Dendritic cell treated with granulocyte-macrophage colony-stimulating factor and Interleukin-4, amounts not matched to agents 40 ng/mL and 50 ng/mL, for 4 days (primary cell): ENCODE measurements at regions not wholly inside any gene's neighbourhood (a gene's known extent, or its start where the extent isn't known, plus 50 kb on each side); places are given as distances from the start of the nearest gene placed in this dataset.

Experiments
- H3K27ac Mint-ChIP-seq: one replicate; pipeline ENCODE4 v1.8.0; 2022; ENCODE audit warnings: mild to moderate bottlenecking, mixed read lengths
- H3K27me3 Mint-ChIP-seq: one replicate; pipeline ENCODE4 v1.8.0; 2022; ENCODE audit warnings: mild to moderate bottlenecking, mixed read lengths
- H3K36me3 Mint-ChIP-seq: one replicate; pipeline ENCODE4 v1.8.0; 2022; ENCODE audit warnings: low read depth, mixed read lengths
- H3K4me1 Mint-ChIP-seq: one replicate; pipeline ENCODE4 v1.8.0; 2022; ENCODE audit warnings: low read depth, mixed read lengths
- H3K4me3 Mint-ChIP-seq: one replicate; pipeline ENCODE4 v1.8.0; 2022; ENCODE audit warnings: mild to moderate bottlenecking, moderate library complexity, mixed read lengths
- H3K9me3 Mint-ChIP-seq: one replicate; pipeline ENCODE4 v1.8.0; 2022; ENCODE audit warnings: mixed read lengths
- intact Hi-C: fragments of 100-400 bp; cut with micrococcal nuclease; formaldehyde crosslinking; loops from one replicate; pipeline ENCODE4 v1.15.0; 2022

DNA sequence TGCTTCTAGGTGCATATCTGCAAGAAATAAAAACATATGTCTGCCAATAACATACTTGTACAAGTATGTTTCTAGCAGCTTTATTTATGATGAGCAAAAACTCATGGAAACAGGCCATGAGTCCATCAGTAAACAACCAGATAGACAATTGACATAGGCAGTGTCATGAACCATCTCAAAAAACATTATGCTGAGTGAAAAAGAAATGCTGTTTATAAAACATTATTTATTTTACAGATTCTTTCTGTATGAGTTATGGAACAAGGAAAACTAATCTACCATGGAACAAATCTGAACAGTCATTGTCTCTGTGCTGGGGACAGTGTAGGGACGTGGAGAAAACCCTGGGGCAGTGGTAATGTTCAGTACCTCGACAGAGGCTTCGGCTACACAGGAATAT is 283.9 kb downstream of the UQCRFS1 start:
- Mint-ChIP-seq H3K36me3 (no peaks in the 10 kb centered on the region), H3K4me3 (no peak overlapping the region), H3K4me1 (no peaks in the 10 kb centered on the region), H3K27me3 (peaks cover 1% of the 10 kb centered on the region), H3K9me3 (peaks cover 15% of the 10 kb centered on the region), H3K27ac (no peak overlapping the region)
- intact Hi-C loops: no loop called here

DNA sequence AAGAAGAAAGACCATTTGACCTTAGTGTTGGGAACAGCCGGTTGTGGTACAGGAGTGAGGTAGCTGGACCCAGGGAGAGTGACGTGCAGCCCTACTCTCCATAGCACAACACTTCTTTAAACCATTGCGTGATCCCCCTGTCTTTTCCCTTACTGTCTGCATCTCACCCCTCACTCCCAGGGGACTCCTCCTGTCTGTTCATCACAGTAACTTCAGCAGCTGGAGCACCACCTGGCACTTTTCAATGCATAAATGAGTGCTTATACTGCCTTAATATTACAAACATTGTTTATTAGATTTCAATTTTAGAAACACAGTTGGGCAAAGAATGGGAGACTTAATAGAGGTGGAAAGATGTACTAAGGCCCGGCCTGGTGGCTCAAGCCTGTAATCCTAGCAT is 285.5 kb downstream of the UQCRFS1 start:
- Mint-ChIP-seq H3K4me1 (no peaks in the 10 kb centered on the region), H3K27ac (no peak overlapping the region), H3K9me3 (peaks cover 9% of the 10 kb centered on the region), H3K27me3 (peaks cover 1% of the 10 kb centered on the region), H3K36me3 (no peaks in the 10 kb centered on the region), H3K4me3 (no peak overlapping the region)
- intact Hi-C loops: no loop called here

DNA sequence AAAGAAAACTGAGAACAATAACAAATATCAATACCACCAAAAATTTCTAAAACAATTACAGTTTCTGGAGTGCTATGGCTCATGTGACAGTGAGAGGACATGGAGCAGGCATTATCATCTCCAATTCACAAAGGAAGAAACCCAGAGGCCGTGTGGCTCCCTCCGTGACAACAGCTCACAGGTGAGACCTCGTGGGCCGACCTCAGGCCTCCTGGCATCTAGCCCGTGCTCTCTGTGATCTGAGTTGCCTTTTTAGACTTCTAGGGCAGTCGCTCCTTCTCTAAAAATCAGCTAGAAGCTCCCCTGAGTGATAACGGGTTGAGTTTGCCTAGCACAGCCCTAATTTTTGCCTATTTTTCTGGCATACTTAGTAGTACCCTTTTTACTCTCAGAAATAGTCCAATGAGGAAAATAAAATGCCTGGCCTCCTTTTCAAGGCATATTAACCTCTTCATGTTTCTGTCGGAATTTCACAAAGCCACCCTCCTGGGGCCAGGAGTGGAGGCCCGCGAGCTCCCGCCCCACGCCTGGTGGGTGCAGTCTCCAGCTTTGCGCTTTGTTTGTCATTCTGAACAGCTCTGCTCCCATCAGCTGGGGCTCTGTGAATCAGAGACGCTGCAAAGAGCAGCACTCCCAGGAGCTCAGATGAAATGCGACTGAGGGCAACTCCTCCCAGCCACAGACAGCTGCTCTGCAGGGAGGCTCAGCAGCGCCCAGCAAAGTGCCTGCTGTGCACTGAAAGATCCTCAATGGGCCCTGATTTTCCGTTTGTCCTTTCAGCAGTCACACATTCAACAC is 292.5 kb downstream of the UQCRFS1 start:
- intact Hi-C loops: no loop called here
- Mint-ChIP-seq H3K27me3 (no peaks in the 10 kb centered on the region), H3K27ac (no peak overlapping the region), H3K9me3 (no peaks in the 10 kb centered on the region), H3K4me3 (no peak overlapping the region), H3K36me3 (no peaks in the 10 kb centered on the region), H3K4me1 (no peaks in the 10 kb centered on the region)

DNA sequence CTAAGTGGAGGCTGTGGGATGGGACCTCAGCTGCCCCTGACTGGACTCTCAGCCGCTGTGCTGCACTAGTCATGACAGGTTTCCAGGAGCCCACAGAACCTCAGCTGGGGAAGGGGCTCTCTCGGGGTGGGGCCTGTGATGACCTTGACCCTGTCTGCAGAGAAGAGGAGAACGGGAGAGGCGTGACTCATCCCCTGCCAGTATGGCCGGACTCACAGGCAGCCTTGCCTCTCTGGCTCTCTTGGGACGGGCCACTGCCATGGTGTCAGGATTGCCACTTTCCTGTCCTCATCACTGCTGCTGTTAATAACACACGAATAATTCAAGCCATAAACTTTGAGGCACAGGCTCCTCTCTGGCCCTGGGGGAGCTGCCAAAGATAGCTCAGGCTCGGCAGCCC is 295.3 kb downstream of the UQCRFS1 start:
- intact Hi-C loops: no loop called here
- H3K27me3 Mint-ChIP-seq: no peaks in the 10 kb centered on the region

DNA sequence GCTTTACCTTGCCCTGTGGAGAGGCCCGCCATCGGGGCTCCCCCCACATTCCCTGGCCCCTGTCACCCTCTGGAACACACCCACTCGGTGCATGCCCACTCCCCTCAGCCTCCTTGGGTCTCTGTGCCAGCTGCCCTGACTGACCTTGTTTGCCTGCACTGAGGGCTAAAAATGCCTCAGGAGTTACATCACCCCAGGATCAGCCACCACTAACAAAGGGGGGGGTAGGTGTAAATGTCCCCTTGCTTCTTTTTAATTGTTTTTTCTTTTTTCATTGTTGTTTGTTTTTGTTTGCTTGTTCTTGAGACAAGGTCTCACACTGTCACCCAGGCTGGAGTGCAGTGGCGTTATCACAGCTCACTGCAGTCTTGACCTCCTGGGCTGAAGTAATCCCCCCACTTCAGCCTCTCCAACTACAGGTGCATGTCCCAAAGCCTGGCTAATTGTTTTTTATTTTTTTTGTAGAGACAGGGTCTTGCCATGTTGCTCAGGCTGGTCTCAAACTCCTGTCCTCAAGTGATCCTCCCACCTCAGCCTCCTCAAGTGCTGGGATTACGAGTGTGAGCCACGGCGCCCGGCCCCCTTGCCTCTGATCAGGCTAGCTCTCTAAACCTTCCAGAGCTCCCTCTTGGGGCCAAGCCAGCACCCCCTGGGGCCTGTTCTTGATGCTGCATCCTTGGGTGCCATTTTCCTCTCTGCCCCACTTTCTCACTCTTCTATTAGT is 297.1 kb downstream of the UQCRFS1 start:
- intact Hi-C loops: no loop called here
- H3K4me1 Mint-ChIP-seq: no peaks in the 10 kb centered on the region
- no peaks in the 10 kb centered on the region for H3K36me3 Mint-ChIP-seq
- H3K27me3 Mint-ChIP-seq: no peaks in the 10 kb centered on the region
- no peaks in the 10 kb centered on the region for H3K9me3 Mint-ChIP-seq
- no peak overlapping the region for H3K4me3 Mint-ChIP-seq
- no peak overlapping the region for H3K27ac Mint-ChIP-seq

More for the DNA sequence above, 295.3 kb downstream of the UQCRFS1 start:
- Mint-ChIP-seq H3K4me3 (no peak overlapping the region), H3K36me3 (no peaks in the 10 kb centered on the region), H3K4me1 (no peaks in the 10 kb centered on the region), H3K27ac (no peak overlapping the region), H3K9me3 (no peaks in the 10 kb centered on the region)

DNA sequence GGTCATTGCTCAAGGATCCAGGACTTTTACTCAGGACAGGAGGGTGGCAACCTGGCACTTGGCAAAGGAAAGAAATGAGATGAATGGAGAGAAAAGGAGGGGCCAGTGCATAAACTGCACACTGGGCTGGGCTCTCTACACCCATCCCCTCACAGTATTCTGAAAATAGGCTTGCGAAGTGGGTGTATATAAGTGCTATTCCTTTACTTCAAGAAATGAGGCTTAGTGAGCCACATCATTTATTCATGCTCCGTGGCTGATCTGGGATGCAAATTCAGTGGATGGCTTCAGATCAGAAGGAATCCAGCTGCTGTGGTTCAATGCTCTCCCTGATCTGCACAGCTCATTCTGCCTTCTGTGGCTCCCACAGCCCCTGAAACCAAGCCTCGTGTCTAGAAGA is 297.7 kb downstream of the UQCRFS1 start:
- Mint-ChIP-seq H3K27me3 (no peaks in the 10 kb centered on the region), H3K36me3 (no peaks in the 10 kb centered on the region), H3K4me1 (no peaks in the 10 kb centered on the region), H3K27ac (no peak overlapping the region), H3K4me3 (no peak overlapping the region), H3K9me3 (no peaks in the 10 kb centered on the region)
- intact Hi-C loops: no loop called here

DNA sequence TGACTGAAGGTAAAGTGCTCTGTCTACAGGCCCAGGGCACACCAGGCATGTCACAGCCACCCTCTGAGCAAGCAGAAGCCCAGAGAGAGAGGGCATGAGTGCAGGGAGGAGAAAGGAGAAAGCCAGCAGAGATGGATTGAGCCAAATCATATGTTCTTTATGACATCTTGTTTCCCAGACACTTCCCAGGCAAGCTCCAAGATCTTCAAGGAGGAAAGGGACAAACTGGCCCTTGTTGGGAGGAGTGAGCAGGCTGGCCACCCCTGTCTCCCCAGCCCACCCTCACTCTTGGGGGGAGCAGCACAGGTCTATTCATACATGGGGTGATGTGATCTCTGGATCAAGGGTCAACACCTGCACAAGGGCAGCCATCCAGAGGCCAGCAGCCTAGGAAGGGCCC is 298.8 kb downstream of the UQCRFS1 start:
- Mint-ChIP-seq H3K4me3 (no peak overlapping the region), H3K36me3 (no peaks in the 10 kb centered on the region), H3K9me3 (no peaks in the 10 kb centered on the region), H3K27me3 (no peaks in the 10 kb centered on the region), H3K4me1 (no peaks in the 10 kb centered on the region), H3K27ac (no peak overlapping the region)
- intact Hi-C loops: no loop called here

DNA sequence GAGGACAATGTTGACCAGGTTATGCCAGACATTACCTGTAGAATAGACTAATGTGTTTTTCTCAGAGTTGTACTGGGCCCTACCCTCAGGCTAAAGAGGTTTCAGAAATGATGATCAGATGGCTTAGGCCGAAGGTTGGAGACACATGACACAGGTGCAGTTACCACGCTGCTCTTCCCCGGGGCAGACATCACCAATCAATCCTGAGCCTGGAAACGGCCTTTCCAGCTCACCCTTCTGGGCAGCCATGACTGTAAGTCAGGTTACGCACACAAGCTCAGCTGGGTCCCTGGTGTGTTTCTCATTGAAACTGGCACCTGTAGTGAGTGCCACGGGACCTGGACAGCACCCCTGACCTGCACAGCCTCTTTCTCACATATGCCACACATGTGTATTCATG is 299.3 kb downstream of the UQCRFS1 start:
- H3K27me3 Mint-ChIP-seq: no peaks in the 10 kb centered on the region
- no peaks in the 10 kb centered on the region for H3K4me1 Mint-ChIP-seq
- no peak overlapping the region for H3K4me3 Mint-ChIP-seq
- H3K36me3 Mint-ChIP-seq: no peaks in the 10 kb centered on the region
- intact Hi-C loops: no loop called here
- H3K27ac Mint-ChIP-seq: no peak overlapping the region
- H3K9me3 Mint-ChIP-seq: no peaks in the 10 kb centered on the region

DNA sequence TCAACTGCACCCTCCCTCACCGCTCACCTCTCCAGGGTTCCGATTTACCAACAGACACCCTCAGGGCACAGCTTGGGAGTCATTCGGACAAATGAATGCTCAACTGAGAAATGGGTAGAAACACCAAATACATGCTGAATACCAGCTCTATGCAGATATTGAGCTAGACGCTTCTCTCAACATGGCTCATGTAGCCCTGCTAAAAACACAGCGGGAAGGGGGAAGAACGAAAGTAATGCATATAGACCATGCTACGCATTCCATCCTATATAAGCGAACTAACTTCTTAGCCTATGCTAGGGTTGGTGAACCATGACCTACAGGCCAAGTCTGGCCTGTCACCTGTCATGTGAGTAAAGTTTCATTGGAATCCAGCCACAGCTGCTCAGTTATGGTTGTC is 304.0 kb downstream of the UQCRFS1 start:
- Mint-ChIP-seq H3K9me3 (no peaks in the 10 kb centered on the region), H3K4me1 (no peaks in the 10 kb centered on the region), H3K4me3 (no peak overlapping the region), H3K36me3 (no peaks in the 10 kb centered on the region), H3K27ac (no peak overlapping the region), H3K27me3 (no peaks in the 10 kb centered on the region)
- intact Hi-C loops: no loop called here

DNA sequence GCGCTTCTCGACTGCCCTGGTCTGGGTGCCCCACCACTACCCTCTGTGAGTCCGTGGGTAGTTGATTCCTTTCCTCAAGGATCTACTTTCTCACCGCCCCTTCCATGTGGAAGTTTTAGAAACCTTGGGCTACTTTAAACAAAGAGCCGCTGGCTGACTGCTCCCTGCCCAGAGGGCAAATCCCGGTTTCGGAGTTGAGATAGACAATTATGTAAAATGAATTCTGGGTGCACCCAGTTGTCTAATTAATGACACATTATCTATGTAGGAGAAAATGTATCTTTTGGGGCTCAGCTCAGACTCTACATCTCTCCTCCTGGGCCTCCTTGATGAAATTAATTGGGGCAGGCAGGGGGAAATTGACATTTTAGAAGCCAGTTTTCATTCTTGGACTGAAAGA is 305.4 kb downstream of the UQCRFS1 start:
- H3K27me3 Mint-ChIP-seq: no peaks in the 10 kb centered on the region
- no peak overlapping the region for H3K27ac Mint-ChIP-seq
- intact Hi-C loops: no loop called here
- H3K4me3 Mint-ChIP-seq: no peak overlapping the region
- H3K4me1 Mint-ChIP-seq: no peaks in the 10 kb centered on the region
- H3K36me3 Mint-ChIP-seq: no peaks in the 10 kb centered on the region
- H3K9me3 Mint-ChIP-seq: no peaks in the 10 kb centered on the region

DNA sequence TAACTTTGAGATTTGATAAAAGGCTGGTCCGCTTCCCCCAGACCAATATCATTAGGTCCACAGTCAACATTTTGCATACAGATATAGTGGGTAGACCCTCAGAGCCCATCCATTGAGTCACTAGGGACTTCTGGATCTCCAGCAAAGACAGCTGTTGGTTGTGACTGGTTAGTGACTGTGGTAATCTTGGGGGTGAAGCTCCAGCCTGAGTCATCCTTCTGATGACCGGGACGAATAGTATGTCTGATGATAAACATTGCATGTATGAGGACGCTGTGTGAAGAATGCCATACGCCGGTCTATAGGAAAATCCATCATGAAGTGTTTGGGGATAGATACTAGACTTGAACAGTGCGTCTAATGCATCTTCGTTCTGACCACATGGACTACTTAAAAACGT is 307.0 kb downstream of the UQCRFS1 start:
- no peaks in the 10 kb centered on the region for H3K36me3 Mint-ChIP-seq
- no peaks in the 10 kb centered on the region for H3K27me3 Mint-ChIP-seq
- H3K4me3 Mint-ChIP-seq: no peak overlapping the region
- intact Hi-C loops: no loop called here
- no peaks in the 10 kb centered on the region for H3K4me1 Mint-ChIP-seq
- no peaks in the 10 kb centered on the region for H3K9me3 Mint-ChIP-seq
- no peak overlapping the region for H3K27ac Mint-ChIP-seq

DNA sequence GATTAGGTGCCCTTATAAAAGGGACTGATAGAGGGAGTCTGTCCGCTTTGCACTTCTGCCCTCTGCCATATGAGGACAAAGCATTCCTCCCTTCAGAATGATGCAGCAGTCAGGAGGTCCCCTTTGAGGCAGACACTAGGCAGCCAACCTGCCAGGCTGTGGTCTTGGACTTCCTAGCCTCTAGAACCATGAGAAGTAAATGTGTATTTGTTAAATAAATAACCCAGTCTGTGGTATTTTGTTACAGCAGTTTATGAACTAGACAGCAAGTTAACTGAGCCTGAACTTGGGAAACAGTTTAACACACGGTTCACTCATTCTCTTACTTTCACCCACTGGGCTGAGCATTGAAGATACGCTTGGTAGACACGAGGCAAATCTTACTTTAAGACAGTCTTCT is 313.2 kb downstream of the UQCRFS1 start:
- intact Hi-C loops: no loop called here
- Mint-ChIP-seq H3K27me3 (no peaks in the 10 kb centered on the region), H3K9me3 (no peaks in the 10 kb centered on the region), H3K4me3 (no peak overlapping the region), H3K36me3 (no peaks in the 10 kb centered on the region), H3K4me1 (no peaks in the 10 kb centered on the region), H3K27ac (no peak overlapping the region)

DNA sequence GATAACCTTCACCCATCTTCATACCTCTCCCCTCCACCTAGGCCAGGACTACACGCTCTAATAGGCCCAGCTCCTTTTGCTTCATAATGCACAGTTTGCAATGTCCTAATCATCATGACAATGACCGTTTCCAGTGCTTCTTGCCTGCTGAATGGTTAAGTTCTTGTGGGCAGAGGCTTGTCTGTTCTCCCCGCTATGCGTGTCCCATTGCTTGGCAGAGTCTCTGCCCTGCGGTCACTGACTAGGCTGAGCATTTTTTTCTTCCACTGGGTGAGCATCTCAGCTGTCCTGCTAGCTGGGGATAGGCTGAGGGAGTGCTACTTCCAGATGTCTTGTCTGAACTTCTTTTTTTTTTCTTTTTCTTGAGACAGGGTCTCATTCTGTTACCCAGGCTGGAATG is 314.7 kb downstream of the UQCRFS1 start:
- no peaks in the 10 kb centered on the region for H3K9me3 Mint-ChIP-seq
- no peaks in the 10 kb centered on the region for H3K36me3 Mint-ChIP-seq
- H3K27me3 Mint-ChIP-seq: no peaks in the 10 kb centered on the region
- no peak overlapping the region for H3K4me3 Mint-ChIP-seq
- intact Hi-C loops: no loop called here
- H3K27ac Mint-ChIP-seq: no peak overlapping the region
- no peaks in the 10 kb centered on the region for H3K4me1 Mint-ChIP-seq

DNA sequence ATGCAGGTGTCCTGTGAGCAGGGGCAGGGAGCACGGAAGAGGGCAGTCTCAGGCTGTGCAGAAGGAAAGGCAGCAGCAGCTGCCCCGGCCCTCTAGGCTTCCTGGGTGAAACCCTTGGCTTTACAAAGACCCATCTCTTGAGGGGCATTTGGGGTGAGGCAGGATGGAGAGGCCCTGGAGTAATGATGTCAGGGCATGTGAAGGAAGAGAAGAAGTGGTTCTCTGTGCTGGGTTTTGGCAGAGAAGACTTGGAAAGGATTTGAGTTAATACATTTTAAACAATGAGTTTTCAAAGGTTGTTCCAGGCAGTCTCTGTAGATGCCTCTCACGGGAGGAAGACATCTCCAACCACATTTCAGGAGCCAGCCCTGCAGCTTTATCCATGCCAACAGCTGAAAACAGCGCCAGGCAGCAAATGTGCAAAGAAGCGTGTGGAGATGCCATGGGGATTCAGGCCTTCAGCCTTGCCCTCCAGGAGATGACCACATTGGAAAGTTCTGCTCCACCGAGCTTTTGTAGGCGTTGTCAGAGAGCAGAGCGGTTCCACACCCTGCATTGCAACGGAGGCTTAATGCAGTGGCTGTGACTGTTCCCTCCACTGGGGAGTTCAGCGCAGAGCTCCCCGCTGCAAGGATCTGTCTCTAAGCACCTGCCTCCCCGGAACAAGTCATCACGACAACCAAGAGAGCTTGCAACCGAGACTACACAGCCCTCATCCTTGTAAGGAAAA is 322.8 kb downstream of the UQCRFS1 start:
- no peaks in the 10 kb centered on the region for H3K36me3 Mint-ChIP-seq
- peaks cover 3% of the 10 kb centered on the region for H3K27me3 Mint-ChIP-seq
- no peak overlapping the region for H3K4me3 Mint-ChIP-seq
- no peaks in the 10 kb centered on the region for H3K4me1 Mint-ChIP-seq
- intact Hi-C loops: no loop called here
- H3K9me3 Mint-ChIP-seq: no peaks in the 10 kb centered on the region
- H3K27ac Mint-ChIP-seq: no peak overlapping the region
